Bronchial epithelial cell (primary cell): ENCODE measurements at regions not wholly inside any gene's neighbourhood (a gene's known extent, or its start where the extent isn't known, plus 50 kb on each side); places are given as distances from the start of the nearest gene placed in this dataset.

Experiments used
- DNase-seq: peaks from one replicate; pipeline ENCODE4 v3.0.0-alpha.2; 2010; ENCODE audit warnings: low read depth
- FAIRE-seq: peaks from 2 replicates; lab custom pipeline; 2011; peaks lifted over from hg19 to GRCh38; lab: Jason Lieb, UNC
- H3K27me3 ChIP-seq: 2 replicates; pipeline ENCODE4 v1.5.1; 2011; ENCODE audit warnings: low read length; ENCODE audit not compliant: control insufficient read depth, insufficient read depth
- H3K36me3 ChIP-seq: 2 replicates; pipeline ENCODE4 v1.5.1; 2011; ENCODE audit warnings: low read length; ENCODE audit not compliant: control insufficient read depth, insufficient read depth
- H3K4me3 ChIP-seq: 2 replicates; pipeline ENCODE4 v1.5.1; 2011; ENCODE audit warnings: mild to moderate bottlenecking, low read depth, low read length, control low read depth
- CTCF ChIP-seq: IDR thresholded peaks from 2 replicates; pipeline ENCODE4 v1.5.1; 2011; ENCODE audit warnings: mild to moderate bottlenecking, moderate library complexity, low read length, control low read depth, inconsistent platforms; ENCODE audit not compliant: insufficient read depth, severe bottlenecking

- Histone ChIP-seq H3K27me3 (no peaks in the 10 kb centered on the region), H3K4me3 (no peak overlapping the region), H3K36me3 (no peaks in the 10 kb centered on the region)
- no peak for TF ChIP-seq CTCF
- DNase-seq (no peak), FAIRE-seq (no peak)
Observed at GRCh38 chrX:973010-973632, 239.3 kb downstream of the CRLF2 start.

GRCh38 chrX:968148-968965, 244.1 kb downstream of the CRLF2 start:
- Histone ChIP-seq H3K27me3 (no peaks in the 10 kb centered on the region), H3K36me3 (no peaks in the 10 kb centered on the region), H3K4me3 (no peak overlapping the region)
- DNase-seq (no peak), FAIRE-seq (no peak)
- no peak for TF ChIP-seq CTCF

GRCh38 chrX:966396-967070, 245.9 kb downstream of the CRLF2 start:
- Histone ChIP-seq H3K36me3 (no peaks in the 10 kb centered on the region), H3K4me3 (no peak overlapping the region), H3K27me3 (no peaks in the 10 kb centered on the region)
- TF ChIP-seq CTCF, result no peak
- DNase-seq (no peak), FAIRE-seq (no peak)

- DNase-seq, result no peak
- no peaks in the 10 kb centered on the region for H3K27me3 ChIP-seq
- H3K36me3 ChIP-seq, result no peaks in the 10 kb centered on the region
- FAIRE-seq, result no peak
- TF ChIP-seq CTCF, result no peak
- no peak overlapping the region for H3K4me3 ChIP-seq
Observed at GRCh38 chrX:964831-965416, 247.5 kb downstream of the CRLF2 start.

- Histone ChIP-seq H3K4me3 (no peak overlapping the region), H3K36me3 (no peaks in the 10 kb centered on the region), H3K27me3 (no peaks in the 10 kb centered on the region)
- TF ChIP-seq CTCF, result no peak
- DNase-seq (no peak), FAIRE-seq (no peak)
Observed at GRCh38 chrX:960821-961220, 251.6 kb downstream of the CRLF2 start.
